GM21390 (cell line): ENCODE measurements at regions not wholly inside any gene's neighbourhood (a gene's known extent, or its start where the extent isn't known, plus 50 kb on each side); places are given as distances from the start of the nearest gene placed in this dataset.

Experiments
- ATAC-seq: cut with Tn5 transposase; IDR thresholded peaks from one replicate; pipeline ENCODE4 v1.9.1; 2021; ENCODE audit not compliant: unreplicated experiment

- no peak for ATAC-seq
These were observed 137.3 kb upstream of the NKX1-1 start for GRCh38 chr4:1543561-1543960.

GRCh38 chr4:1542516-1543320 lies 136.5 kb upstream of the NKX1-1 start:
- no peak for ATAC-seq

DNA sequence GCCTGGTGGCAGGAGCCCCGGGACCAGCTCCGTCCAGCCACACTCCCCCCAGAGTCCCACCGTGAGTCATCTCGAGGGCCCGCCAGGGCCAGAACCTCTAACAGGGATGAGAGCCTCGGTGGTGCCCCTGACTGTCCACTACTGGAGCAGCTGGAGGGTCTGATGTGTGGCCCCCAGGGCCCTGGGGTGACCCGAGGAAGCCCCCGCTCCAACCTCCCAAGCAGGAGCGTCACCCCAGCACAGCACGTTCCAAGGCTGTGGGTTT lies 135.9 kb upstream of the NKX1-1 start:
- no peak for ATAC-seq

DNA sequence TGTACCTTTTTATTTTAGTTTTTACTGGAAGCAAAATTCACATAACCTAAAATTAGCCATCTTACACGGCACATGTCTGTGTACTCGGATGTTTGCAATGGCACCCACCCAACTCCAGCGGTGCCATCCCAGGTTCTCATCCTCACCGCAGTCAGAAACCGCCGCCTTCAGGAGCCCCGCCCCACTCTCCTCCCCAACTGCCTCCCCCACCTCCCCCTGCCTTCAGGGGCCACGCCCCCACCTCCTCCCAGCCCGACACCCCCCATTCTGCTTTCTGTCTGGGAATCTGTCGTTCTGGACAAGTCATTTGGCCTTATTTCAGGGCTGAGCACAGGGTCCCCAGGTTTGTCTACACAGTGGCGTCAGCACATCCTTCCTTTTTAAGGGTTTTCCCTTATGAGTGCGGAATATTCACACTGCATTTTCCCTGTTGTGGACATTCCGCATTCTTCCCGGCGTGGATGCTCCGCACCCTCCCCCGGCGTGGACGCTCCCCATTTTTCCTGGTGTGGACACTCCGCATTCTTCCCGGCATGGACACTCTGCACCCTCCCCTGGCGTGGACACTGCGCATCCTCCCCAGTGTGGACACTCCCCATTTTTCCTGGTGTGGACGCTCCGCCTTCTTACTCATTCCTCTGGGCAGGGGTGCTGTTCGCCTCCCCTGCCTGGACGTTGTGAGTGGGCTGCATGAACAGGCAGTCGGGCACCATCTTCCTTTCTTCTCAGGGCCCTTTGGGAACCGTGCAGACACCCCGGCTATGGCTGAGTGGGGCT lies 135.4 kb upstream of the NKX1-1 start:
- ATAC-seq, result no peak

DNA sequence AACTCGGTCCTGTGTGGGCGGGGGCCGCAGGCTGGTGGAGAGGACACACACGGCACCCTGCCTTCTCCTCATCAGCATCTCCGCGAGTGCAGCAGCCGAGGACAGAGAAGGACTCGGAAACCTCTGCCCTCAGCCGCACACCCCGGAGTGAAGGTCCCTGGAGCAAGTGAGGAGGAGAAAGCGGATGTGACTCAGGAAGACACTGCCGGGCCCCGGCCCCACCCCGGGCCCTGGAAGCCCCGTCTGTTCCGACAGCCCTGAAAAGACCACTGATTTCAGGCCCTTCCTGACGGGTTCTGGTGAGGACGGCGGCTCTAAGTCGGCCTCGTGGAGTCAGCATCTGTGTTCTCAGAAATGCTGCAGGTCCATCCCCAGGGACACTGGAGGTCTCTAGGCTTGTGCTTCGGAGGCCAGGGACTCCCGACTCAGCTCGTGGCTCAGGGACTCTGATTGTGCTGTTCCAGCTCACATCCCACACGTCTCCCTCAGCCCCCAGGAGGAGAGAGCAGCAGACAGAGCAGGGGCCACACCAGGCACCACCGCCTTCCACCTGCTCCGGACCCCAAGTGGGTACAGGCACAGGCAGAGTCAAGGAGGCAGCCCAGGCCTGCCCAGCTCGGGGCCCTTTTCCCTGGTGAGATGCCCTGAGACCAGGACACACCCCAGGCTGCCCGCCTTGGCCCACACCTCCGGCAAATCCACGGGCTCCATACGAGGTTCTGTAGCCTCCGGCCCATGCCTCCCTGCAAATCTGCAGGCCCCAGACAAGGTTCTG lies 134.5 kb upstream of the NKX1-1 start:
- ATAC-seq, result no peak

DNA sequence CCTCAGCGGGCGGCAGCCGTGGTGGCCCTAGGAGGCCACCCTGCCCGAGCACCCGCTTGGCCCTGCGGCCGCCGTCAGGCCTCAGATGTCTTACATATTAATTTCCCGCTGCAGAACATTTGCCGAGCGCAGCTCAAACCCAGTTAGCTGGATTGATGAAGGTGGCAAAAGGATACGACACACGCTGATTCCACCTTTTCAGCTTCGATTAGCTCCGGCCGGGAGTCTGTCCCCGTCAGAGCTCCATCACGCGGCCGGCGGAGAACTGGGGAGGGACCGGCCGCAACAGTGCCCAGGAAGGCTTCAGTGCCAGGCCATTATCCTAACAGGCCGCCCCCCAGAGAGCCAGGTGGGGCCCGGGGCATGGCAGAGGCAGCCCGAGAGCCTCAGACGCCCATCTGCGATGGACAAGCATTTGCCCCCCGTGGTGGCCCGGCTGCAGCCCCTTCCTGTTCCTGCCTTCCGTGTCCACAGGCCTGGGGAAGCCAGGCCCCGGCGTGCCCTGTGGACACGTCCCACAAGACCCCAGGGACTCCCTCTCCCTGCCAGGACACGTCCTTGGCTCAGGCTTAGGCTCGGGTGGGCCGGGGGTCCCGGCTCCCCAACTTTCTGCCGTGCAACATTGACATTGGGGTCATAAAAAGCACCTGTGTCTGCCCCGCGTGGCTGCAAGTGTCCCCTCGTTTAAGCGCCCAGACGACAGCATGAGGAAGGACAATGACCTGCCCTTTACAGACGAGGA lies 133.8 kb upstream of the NKX1-1 start:
- ATAC-seq, result no peak

DNA sequence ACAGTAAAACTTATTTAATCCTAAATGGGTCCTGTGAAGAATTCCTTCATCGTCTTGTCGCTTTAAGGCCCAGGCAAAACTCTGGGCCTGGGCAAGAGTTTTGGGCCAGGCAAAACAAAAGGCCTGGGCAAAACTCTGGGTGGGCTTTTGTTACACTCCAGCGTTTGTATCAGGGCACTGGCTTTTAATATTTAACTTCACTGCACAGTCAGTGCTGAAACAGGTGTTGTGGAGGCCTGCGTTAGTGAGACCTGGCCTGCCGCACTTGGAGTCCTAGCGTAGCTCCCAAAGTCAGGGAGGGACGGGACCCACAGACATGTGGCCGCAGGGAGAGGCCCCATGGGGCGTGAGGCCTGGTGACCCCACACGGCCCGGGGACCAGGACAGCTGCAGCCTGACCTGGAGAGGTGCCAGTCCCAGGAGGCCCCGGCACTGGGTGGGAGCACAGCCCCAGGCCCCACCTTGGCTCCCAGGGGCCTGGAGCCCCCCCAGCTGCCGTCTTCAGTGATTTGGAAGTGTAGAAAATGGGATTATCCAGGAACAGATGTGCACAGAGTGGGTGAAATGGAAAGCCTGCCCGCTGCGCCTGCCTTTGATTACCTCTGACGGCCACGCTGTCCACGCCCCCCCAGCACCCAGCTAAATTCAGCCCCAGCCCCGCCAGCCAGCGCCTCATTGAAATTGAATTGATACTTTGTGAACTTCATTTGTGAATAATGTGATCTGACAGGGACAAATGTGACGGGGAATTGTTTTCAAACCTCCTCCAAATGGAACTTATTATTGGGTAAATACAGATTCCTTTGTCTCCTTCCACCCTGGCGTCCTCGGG lies 132.9 kb upstream of the NKX1-1 start:
- ATAC-seq, result no peak

DNA sequence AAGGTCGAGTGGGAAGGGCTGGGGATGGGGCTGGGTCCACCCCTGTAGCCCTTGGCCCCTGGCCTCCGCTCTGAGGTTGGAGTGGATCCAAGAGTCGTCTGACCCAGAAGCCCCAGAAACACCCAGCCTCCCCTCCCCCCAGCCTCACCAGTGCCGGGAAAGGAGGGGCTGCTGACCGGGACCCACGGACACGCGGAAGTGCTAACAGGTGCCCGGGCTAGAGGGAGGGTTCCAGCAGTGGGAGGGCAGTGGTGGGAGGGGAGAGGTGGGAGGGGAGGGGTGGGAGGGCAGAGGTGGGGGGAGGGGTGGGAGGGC lies 131.8 kb upstream of the NKX1-1 start:
- ATAC-seq, result no peak

DNA sequence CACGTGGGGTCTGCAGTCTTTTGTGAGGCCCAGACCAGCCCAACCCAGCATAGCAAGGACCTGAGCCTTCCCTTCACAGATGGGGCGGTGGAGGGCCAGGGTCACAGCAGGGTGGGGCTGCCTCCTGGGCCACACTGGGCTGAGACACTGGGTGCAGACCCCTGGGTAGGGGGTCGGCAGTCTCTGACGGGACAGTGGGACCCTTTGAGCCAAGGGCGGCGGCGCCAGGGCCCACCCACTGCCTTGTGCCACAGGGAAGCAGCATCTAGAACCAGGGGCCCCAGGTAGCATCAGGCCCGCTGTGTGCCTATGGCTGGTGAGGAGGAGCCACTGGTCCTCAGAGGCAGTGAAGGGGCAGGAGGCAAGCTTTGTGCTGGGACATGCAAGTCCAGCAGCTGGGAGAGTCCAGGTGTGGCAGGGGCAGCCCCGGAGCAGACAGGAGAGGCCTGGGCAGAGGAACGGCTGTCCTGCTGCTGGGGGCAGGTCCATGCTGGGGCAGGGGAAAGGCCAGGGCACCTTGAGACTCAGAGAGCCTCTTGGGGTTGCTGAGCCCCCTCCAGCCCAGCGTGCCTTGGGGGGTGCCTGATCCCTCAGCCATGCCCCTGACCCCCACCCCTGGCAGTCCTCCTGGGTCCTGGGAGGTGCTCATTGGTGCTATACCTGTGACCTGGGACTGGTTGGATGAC lies 131.3 kb upstream of the NKX1-1 start:
- ATAC-seq, result no peak

- no peak for ATAC-seq
These were observed 130.6 kb upstream of the NKX1-1 start for GRCh38 chr4:1536579-1537409.

GRCh38 chr4:1535926-1536578 lies 129.8 kb upstream of the NKX1-1 start:
- no peak for ATAC-seq

- ATAC-seq, result no peak
These were observed 128.8 kb upstream of the NKX1-1 start for GRCh38 chr4:1534876-1535526.

GRCh38 chr4:1534095-1534872 lies 128.0 kb upstream of the NKX1-1 start:
- ATAC-seq, result no peak

GRCh38 chr4:1533501-1534064 lies 127.3 kb upstream of the NKX1-1 start:
- ATAC-seq, result no peak

DNA sequence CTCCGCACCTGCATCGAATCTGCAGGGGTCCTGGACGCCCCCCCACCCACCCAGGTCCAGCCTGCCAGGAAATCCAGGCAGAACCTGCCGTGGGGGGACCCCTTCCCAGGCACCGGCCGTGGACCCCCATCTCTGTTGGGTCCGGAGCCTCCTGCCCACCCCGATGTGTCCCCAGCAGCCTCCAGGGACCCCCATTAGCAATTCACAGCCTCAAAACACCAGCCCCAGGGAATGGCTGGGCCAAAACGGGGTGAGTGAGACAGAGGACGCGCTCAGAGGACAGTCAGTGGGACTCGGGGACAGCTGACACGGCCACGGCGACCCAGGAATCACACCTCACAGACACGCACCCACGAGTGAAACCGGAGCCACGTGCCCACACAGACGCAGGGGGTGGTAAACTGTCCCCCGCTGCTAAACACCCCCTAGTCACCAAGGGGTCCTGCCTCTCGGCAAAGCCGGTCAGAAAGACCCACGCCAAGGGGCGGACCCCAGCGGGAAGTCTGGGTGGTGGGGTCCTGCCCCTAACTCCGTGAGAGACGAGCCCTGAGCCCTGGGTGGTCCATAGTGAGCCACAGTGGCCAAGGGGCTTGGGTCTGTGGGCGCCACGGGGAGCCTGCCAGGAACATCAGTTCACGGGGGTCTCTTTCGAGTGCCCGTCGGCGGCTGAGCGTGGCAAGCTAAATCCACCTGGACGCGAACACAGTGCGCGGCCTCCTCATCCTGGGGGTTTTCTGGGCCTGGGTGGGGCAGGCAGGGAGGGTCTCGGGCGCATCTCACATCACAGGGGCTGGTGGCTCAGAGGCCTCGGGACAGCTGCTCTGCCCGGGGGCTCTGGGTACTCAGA lies 126.5 kb upstream of the NKX1-1 start:
- ATAC-seq, result no peak
